ENCODE measurements at regions not wholly inside any gene's neighbourhood (a gene's known extent, or its start where the extent isn't known, plus 50 kb on each side); places are given as distances from the start of the nearest gene placed in this dataset.
A peak's percentile ranks its signal among the peaks of the same experiment; 100 is the strongest.

DNA sequence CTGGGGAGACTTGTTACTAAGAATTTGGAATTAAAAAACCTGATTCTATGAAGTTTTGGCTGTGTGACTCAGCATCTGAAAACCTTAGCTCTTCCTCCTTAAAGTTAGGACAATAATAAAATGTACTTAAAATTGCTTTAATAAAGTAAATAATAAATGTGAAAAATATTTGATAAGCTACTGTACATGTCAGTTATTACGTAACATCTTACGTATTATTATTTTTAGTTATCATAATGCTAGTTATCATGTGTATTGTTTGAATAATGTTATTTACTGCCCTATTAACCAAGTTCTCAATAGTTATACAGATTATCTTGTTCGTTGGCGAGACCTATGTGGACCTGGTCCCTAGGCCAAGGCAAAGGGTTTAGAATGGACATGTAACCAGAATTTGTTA lies 449.2 kb upstream of the ADGRL3 start:
- Histone ChIP-seq H3K9me3 (ENCODE audit: low read length) (no peaks in the 10 kb centered on the region), H3K27me3 (ENCODE audit: low read length) (no peaks in the 10 kb centered on the region), H3K4me2 (ENCODE audit: low read length) (no peak overlapping the region), H3K79me2 (ENCODE audit: low read length) (no peaks in the 10 kb centered on the region), H3K27ac (ENCODE audit: low read length) (no peak overlapping the region), H3K4me3 (ENCODE audit: low read length) (no peak overlapping the region), H3K4me1 (ENCODE audit: insufficient read depth, low read length) (peaks cover 3% of the 10 kb centered on the region; the same call in 1 of the 2 replicates), H3K36me3 (ENCODE audit: low read depth, low read length) (no peaks in the 10 kb centered on the region), H4K20me1 (ENCODE audit: low read length) (no peaks in the 10 kb centered on the region), H3K9ac (ENCODE audit: low read length) (no peak overlapping the region), H2AFZ (ENCODE audit: low read length) (no peak overlapping the region), H3F3A (ENCODE audit: low read length, unreplicated experiment) (no peaks in the 10 kb centered on the region), H3K9me2 (replicated peaks; ENCODE audit: low read length) (no peaks in the 10 kb centered on the region)
- CTCF ChIA-PET, result no interaction called here
- POLR2A ChIA-PET (ENCODE audit: unreplicated experiment), result no interaction called here
- intact Hi-C loops (cut with micrococcal nuclease), result no loop called here
- no peak for DNase-seq
- no TSS peak for BruUV-seq (replicated peaks)
- ATAC-seq, result no peak
- no peak for TF ChIP-seq CTCF (conservative IDR thresholded peaks at IDR 0.05; ENCODE audit: low read depth, low read length)
- no peak for TF ChIP-seq EZH2 (IDR thresholded peaks at IDR 0.05; ENCODE audit: low read length, unreplicated experiment)
- no peak for TF ChIP-seq EZH2phosphoT487 (IDR thresholded peaks at IDR 0.05; ENCODE audit: borderline replicate concordance, low read length)

- Histone ChIP-seq H2AFZ (ENCODE audit: low read length) (peak overlapping the region; percentile 20; the same call in 1 of the 2 replicates), H3K4me3 (ENCODE audit: low read length) (peak overlapping the region; percentile 37; the same call in 1 of the 2 replicates), H3K4me1 (ENCODE audit: insufficient read depth, low read length) (peaks cover 13% of the 10 kb centered on the region; the same call in 1 of the 2 replicates), H4K20me1 (ENCODE audit: low read length) (no peaks in the 10 kb centered on the region), H3K9me3 (ENCODE audit: low read length) (no peaks in the 10 kb centered on the region), H3F3A (ENCODE audit: low read length, unreplicated experiment) (no peaks in the 10 kb centered on the region), H3K79me2 (ENCODE audit: low read length) (no peaks in the 10 kb centered on the region), H3K36me3 (ENCODE audit: low read depth, low read length) (no peaks in the 10 kb centered on the region), H3K4me2 (ENCODE audit: low read length) (peak overlapping the region; percentile 64), H3K9ac (ENCODE audit: low read length) (no peak overlapping the region), H3K27ac (ENCODE audit: low read length) (no peak overlapping the region), H3K27me3 (ENCODE audit: low read length) (no peaks in the 10 kb centered on the region), H3K9me2 (replicated peaks; ENCODE audit: low read length) (no peaks in the 10 kb centered on the region)
- ChIA-PET POLR2A (ENCODE audit: unreplicated experiment) (no interaction called here), CTCF (no interaction called here)
- TF ChIP-seq EZH2 (IDR thresholded peaks at IDR 0.05; ENCODE audit: low read length, unreplicated experiment) (no peak), EZH2phosphoT487 (IDR thresholded peaks at IDR 0.05; ENCODE audit: borderline replicate concordance, low read length) (no peak), CTCF (conservative IDR thresholded peaks at IDR 0.05; ENCODE audit: low read depth, low read length) (no peak)
- intact Hi-C loops (cut with micrococcal nuclease), result no loop called here
- no TSS peak for BruUV-seq (replicated peaks)
- ATAC-seq (no peak; the same call in 1 of the 2 replicates), DNase-seq (peak; percentile 55)
Observed at GRCh38 chr4:60757986-60758680, 442.0 kb upstream of the ADGRL3 start.

DNA sequence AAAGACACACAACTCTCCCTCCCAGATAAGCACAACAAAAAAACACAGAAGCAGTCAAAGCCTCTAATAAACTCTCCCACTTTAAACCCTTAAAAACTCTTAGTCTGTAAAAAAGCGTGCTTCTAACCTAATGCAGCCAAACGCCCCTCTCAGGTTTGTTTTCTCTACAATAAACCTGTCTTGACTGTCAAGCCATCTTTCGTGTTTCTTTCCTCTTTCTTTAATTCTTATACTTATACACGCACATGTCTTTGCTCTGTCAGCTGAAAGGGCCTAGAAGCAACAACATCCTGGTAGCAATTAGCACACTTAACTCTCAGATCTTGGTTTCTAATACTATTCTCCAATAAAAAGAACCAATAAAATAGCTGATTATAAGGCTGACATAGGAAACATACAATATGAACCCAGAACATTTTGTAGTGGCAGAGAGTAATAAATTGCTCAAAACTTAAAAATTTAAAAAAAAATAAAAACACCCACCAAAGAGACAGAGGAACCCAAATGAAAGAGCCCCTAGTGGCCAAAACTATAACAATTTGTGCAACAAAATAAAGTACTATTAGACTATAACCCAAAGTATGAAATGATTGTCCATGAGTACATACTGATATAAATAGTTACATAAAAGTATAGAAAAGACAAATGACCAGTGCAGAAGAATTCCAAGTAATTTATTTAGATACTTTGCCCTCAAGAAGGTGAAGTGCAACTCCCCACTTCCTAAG lies 440.4 kb upstream of the ADGRL3 start:
- no peaks in the 10 kb centered on the region for H3K36me3 ChIP-seq (ENCODE audit: low read depth, low read length)
- DNase-seq (peak; percentile 27), ATAC-seq (no peak)
- CTCF ChIA-PET, result no interaction called here
- intact Hi-C loops (cut with micrococcal nuclease), result no loop called here
- H3K4me3 ChIP-seq (ENCODE audit: low read length), result no peak overlapping the region
- no peaks in the 10 kb centered on the region for H3K9me3 ChIP-seq (ENCODE audit: low read length)
- no peak overlapping the region for H3K4me2 ChIP-seq (ENCODE audit: low read length)
- POLR2A ChIA-PET (ENCODE audit: unreplicated experiment), result no interaction called here
- TF ChIP-seq EZH2phosphoT487 (IDR thresholded peaks at IDR 0.05; ENCODE audit: borderline replicate concordance, low read length), result no peak
- peak; percentile 67 for TF ChIP-seq CTCF (conservative IDR thresholded peaks at IDR 0.05; ENCODE audit: low read depth, low read length)
- peaks cover 13% of the 10 kb centered on the region; the same call in 1 of the 2 replicates for H3K4me1 ChIP-seq (ENCODE audit: insufficient read depth, low read length)
- H3K27ac ChIP-seq (ENCODE audit: low read length), result no peak overlapping the region
- 0 out of 2 replicates have a peak overlapping the region, but pooled peaks have one; percentile 2 for H2AFZ ChIP-seq (ENCODE audit: low read length)
- BruUV-seq (replicated peaks), result no TSS peak
- H3K9me2 ChIP-seq (replicated peaks; ENCODE audit: low read length), result no peaks in the 10 kb centered on the region
- H3K79me2 ChIP-seq (ENCODE audit: low read length), result no peaks in the 10 kb centered on the region
- H4K20me1 ChIP-seq (ENCODE audit: low read length), result no peaks in the 10 kb centered on the region
- no peaks in the 10 kb centered on the region for H3K27me3 ChIP-seq (ENCODE audit: low read length)
- H3K9ac ChIP-seq (ENCODE audit: low read length), result no peak overlapping the region
- no peaks in the 10 kb centered on the region for H3F3A ChIP-seq (ENCODE audit: low read length, unreplicated experiment)

All from PC-3 (cell line).